ENCODE measurements at regions not wholly inside any gene's neighbourhood (a gene's known extent, or its start where the extent isn't known, plus 50 kb on each side); places are given as distances from the start of the nearest gene placed in this dataset.

DNA sequence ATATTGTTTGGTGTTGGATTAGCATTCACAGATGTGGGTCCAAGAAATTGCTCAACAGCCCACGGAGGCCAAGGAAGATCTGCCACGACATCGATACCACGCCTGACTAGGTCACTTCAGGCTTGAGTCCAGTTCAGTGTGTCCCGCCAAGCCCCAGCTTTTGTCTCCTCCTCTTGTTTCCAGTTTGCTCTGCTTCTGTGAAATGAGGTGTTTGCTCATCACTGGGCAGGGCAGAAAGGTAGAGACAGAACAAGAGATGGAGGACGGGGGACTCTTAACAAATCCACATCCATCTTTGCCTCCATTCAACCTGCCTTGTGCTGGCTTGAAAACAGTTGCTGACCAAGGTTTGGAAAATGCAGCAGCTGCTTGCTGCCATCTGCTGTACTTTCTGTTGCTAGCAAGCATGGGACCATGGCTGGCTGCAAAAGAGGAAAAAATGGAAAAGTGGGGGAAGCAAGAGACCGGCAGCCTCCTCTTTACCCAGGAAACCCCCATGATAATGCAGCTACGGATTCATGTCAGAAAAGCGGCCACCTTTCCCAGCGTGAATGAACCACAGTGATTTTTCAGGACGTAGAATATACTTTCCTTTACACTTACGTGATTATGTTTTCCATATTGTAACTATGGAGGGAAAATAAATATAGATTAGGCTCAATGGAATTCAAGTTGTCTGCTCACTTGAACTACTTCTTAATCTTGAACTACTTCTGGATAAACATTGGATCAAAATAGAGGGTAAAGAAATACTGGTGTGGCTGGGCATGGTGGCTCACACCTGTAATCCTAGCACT, 80.2 kb upstream of the GREM2 start (continued):
- TF ChIP-seq ZNF248 (tag by site-specific recombination; IDR thresholded peaks at IDR 0.05) = no peak

DNA sequence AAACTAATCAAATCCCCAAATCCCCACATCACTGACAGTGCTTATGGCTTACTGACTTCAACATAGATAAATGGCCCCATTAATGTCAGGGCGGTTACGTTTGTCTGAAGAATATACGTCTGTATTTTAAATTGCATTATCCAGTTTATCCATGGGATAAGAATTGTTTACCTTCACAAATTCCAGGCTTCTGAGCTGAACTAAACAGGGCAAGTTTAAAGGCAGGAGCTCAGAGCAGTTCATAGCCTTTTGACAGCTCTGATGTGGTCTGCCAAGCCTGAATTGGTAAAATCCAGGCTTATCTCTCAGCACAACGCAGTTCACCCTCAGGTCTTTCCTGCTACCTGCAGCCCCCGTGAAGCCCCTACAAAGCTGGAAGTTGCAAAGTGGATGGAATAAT, 79.5 kb upstream of the GREM2 start:
- Histone ChIP-seq H3K27ac (ENCODE audit: extremely low read depth, low read depth, low read length) (no peak overlapping the region), H3K4me3 (ENCODE audit: low read depth, low read length) (no peak overlapping the region), H3K9me3 (ENCODE audit: control insufficient read depth, insufficient read depth, low read depth, low read length) (no peaks in the 10 kb centered on the region), H3K36me3 (ENCODE audit: control insufficient read depth in 2 of 2, insufficient read depth in 1 of 2, low read length in 2 of 2) (no peaks in the 10 kb centered on the region), H3K4me1 (ENCODE audit: control insufficient read depth, insufficient read depth, low read length) (no peaks in the 10 kb centered on the region)
- TF ChIP-seq, protein P1, sequence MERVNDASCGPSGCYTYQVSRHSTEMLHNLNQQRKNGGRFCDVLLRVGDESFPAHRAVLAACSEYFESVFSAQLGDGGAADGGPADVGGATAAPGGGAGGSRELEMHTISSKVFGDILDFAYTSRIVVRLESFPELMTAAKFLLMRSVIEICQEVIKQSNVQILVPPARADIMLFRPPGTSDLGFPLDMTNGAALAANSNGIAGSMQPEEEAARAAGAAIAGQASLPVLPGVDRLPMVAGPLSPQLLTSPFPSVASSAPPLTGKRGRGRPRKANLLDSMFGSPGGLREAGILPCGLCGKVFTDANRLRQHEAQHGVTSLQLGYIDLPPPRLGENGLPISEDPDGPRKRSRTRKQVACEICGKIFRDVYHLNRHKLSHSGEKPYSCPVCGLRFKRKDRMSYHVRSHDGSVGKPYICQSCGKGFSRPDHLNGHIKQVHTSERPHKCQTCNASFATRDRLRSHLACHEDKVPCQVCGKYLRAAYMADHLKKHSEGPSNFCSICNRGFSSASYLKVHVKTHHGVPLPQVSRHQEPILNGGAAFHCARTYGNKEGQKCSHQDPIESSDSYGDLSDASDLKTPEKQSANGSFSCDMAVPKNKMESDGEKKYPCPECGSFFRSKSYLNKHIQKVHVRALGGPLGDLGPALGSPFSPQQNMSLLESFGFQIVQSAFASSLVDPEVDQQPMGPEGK (tag by site-specific recombination; IDR thresholded peaks at IDR 0.05) = no peak
- TF ChIP-seq ZBTB21 (tag by site-specific recombination; IDR thresholded peaks at IDR 0.05) (no peak), MZF1 (tag by site-specific recombination; IDR thresholded peaks at IDR 0.05; ENCODE audit: borderline replicate concordance) (peak; percentile 80)
- POLR2A ChIA-PET = no interaction called here
- CTCF ChIA-PET = interaction anchor here (0.6 to 4.8 kb wide), 32 partner anchors 9 to 688 kb away, joined by 3 to 65 read pairs (median 4); no protein-coding TSS in a partner anchor

DNA sequence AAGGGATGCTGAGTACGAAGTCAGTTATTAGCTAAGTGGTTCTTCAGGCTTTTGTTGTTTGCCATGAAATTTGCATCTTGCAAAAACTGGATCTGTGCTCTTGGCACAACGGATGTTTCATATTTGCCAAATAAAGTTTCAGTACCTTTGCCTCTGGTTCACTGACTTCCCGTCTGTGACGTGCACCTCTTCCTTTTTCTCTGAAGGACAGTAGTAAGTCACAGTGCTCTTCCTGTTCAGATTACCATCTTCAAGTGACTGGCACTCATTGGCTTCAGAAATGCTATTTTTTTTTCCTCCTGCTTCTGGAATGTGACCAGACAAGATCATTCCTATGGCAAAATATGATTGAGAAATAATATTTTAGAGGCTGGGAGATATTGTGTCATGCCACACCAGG, 75.9 kb upstream of the GREM2 start:
- ChIA-PET CTCF (interaction anchor here (1.0 to 1.4 kb wide), 2 partner anchors 501 to 737 kb away, joined by 3 to 4 read pairs; no protein-coding TSS in a partner anchor), POLR2A (no interaction called here)
- no peaks in the 10 kb centered on the region for H3K4me1 ChIP-seq (ENCODE audit: control insufficient read depth, insufficient read depth, low read length)
- H3K27ac ChIP-seq (ENCODE audit: extremely low read depth, low read depth, low read length) = no peak overlapping the region
- no peaks in the 10 kb centered on the region for H3K9me3 ChIP-seq (ENCODE audit: control insufficient read depth, insufficient read depth, low read depth, low read length)
- TF ChIP-seq ZNF114 (tag by site-specific recombination; IDR thresholded peaks at IDR 0.05) (no peak), ZNF350 (tag by site-specific recombination; IDR thresholded peaks at IDR 0.05) (no peak), ZNF335 (tag by site-specific recombination; conservative IDR thresholded peaks at IDR 0.05) (no peak), ZNF529 (tag by site-specific recombination; IDR thresholded peaks at IDR 0.05; ENCODE audit: insufficient replicate concordance) (no peak), ZNF37A (tag by site-specific recombination; IDR thresholded peaks at IDR 0.05) (no peak), ZNF558 (tag by site-specific recombination; IDR thresholded peaks at IDR 0.05) (no peak)
- TF ChIP-seq, protein P2, sequence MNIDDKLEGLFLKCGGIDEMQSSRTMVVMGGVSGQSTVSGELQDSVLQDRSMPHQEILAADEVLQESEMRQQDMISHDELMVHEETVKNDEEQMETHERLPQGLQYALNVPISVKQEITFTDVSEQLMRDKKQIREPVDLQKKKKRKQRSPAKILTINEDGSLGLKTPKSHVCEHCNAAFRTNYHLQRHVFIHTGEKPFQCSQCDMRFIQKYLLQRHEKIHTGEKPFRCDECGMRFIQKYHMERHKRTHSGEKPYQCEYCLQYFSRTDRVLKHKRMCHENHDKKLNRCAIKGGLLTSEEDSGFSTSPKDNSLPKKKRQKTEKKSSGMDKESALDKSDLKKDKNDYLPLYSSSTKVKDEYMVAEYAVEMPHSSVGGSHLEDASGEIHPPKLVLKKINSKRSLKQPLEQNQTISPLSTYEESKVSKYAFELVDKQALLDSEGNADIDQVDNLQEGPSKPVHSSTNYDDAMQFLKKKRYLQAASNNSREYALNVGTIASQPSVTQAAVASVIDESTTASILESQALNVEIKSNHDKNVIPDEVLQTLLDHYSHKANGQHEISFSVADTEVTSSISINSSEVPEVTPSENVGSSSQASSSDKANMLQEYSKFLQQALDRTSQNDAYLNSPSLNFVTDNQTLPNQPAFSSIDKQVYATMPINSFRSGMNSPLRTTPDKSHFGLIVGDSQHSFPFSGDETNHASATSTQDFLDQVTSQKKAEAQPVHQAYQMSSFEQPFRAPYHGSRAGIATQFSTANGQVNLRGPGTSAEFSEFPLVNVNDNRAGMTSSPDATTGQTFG (tag by site-specific recombination; IDR thresholded peaks at IDR 0.05; ENCODE audit: borderline replicate concordance) = no peak
- no peak overlapping the region for H3K4me3 ChIP-seq (ENCODE audit: low read depth, low read length)
- H3K36me3 ChIP-seq (ENCODE audit: control insufficient read depth in 2 of 2, insufficient read depth in 1 of 2, low read length in 2 of 2) = no peaks in the 10 kb centered on the region

DNA sequence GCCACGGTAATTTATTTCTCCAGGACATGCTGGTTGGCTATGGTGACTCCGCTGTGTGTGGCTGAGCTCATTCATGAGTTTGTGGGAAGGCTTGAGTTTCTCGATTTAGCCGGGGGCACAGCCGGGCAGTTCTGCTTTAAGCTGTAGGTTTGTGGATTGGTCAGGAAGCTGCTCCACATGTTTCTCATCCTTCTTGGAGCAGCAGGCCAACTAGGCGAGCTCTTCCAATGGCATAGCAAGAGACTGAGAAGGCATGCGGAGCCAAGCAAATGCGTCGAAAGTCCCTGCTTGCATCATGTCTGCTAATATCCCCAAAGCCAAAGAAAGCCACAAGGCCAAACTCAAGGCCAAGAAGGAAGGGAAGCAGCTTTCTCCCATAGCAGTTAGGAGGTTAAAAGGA, 71.6 kb upstream of the GREM2 start:
- POLR2A ChIA-PET = no interaction called here
- Histone ChIP-seq H3K4me1 (ENCODE audit: control insufficient read depth, insufficient read depth, low read length) (no peaks in the 10 kb centered on the region), H3K9me3 (ENCODE audit: control insufficient read depth, insufficient read depth, low read depth, low read length) (no peaks in the 10 kb centered on the region), H3K36me3 (ENCODE audit: control insufficient read depth in 2 of 2, insufficient read depth in 1 of 2, low read length in 2 of 2) (no peaks in the 10 kb centered on the region), H3K27ac (ENCODE audit: extremely low read depth, low read depth, low read length) (no peak overlapping the region), H3K4me3 (ENCODE audit: low read depth, low read length) (no peak overlapping the region)
- CTCF ChIA-PET = interaction anchor here (0.7 to 1.4 kb wide), 4 partner anchors 227 to 592 kb away, joined by 3 read pairs; no protein-coding TSS in a partner anchor
- no peak for TF ChIP-seq GFI1B (tag by site-specific recombination; IDR thresholded peaks at IDR 0.05)
- TF ChIP-seq KLF16 (tag by site-specific recombination; IDR thresholded peaks at IDR 0.05) = no peak
- TF ChIP-seq ZNF423 (tag by site-specific recombination; IDR thresholded peaks at IDR 0.05) = no peak
- no peak for TF ChIP-seq ZFP3 (tag by site-specific recombination; IDR thresholded peaks at IDR 0.05; ENCODE audit: low read depth)
- TF ChIP-seq ZBTB48 (tag by site-specific recombination; IDR thresholded peaks at IDR 0.05) = no peak
- TF ChIP-seq SCRT1 (tag by site-specific recombination; IDR thresholded peaks at IDR 0.05; ENCODE audit: borderline replicate concordance) = no peak
- no peak for TF ChIP-seq ZNF501 (tag by site-specific recombination; IDR thresholded peaks at IDR 0.05)
- no peak for TF ChIP-seq ZNF132 (tag by site-specific recombination; IDR thresholded peaks at IDR 0.05; ENCODE audit: borderline replicate concordance)
- TF ChIP-seq ZNF747 (tag by site-specific recombination; IDR thresholded peaks at IDR 0.05) = no peak
- TF ChIP-seq ZNF23 (tag by site-specific recombination; IDR thresholded peaks at IDR 0.05; ENCODE audit: borderline replicate concordance) = no peak
- TF ChIP-seq ZNF19 (tag by site-specific recombination; IDR thresholded peaks at IDR 0.05; ENCODE audit: low read depth) = no peak

All from HEK293 (cell line).